Aorta (tissue), 5 donors: ENCODE measurements at regions not wholly inside any gene's neighbourhood (a gene's known extent, or its start where the extent isn't known, plus 50 kb on each side); places are given as distances from the start of the nearest gene placed in this dataset.
A peak's percentile ranks its signal among the peaks of the same experiment; 100 is the strongest.

Experiments
- ATAC-seq: fragments of 200-7000 bp; cut with Tn5 transposase; one replicate; pipeline ENCODE4 v1.9.1; 2022; ENCODE audit warnings: moderate library complexity; ENCODE audit not compliant: low FRiP score
- DNase-seq, 2 donors: peaks; one replicate each; pipeline ENCODE4 v3.0.0-alpha.2; 2020
- H3K27ac ChIP-seq, 2 donors: one replicate each; pipeline ENCODE4 v1.5.1; 2013; ENCODE audit warnings: low read length in 2 of 2, mild to moderate bottlenecking in 2 of 2, moderate library complexity in 2 of 2, control low read depth in 1 of 2, inconsistent platforms in 1 of 2, low read depth in 1 of 2
- H3K27me3 ChIP-seq, 2 donors: one replicate each; pipeline ENCODE4 v1.6.1; 2013; ENCODE audit warnings: control low read depth in 1 of 2, low read length in 1 of 2, mild to moderate bottlenecking in 1 of 2, moderate library complexity in 1 of 2; ENCODE audit not compliant: insufficient read depth in 2 of 2, control insufficient read depth in 1 of 2
- H3K36me3 ChIP-seq, 2 donors: one replicate each; pipeline ENCODE4 v1.6.1; 2013; ENCODE audit warnings: control low read depth in 1 of 2, low read length in 1 of 2, mild to moderate bottlenecking in 1 of 2; ENCODE audit not compliant: insufficient read depth in 2 of 2, control insufficient read depth in 1 of 2
- H3K4me1 ChIP-seq, 2 donors: one replicate each; pipeline ENCODE4 v1.6.1; 2013; ENCODE audit warnings: low read length in 2 of 2, control low read depth in 1 of 2, mild to moderate bottlenecking in 1 of 2, moderate library complexity in 1 of 2; ENCODE audit not compliant: insufficient read depth in 2 of 2, control insufficient read depth in 1 of 2
- H3K4me3 ChIP-seq, 2 donors: one replicate each; pipeline ENCODE4 v1.5.1; 2013; ENCODE audit warnings: low read length in 2 of 2, control low read depth in 1 of 2, mild to moderate bottlenecking in 1 of 2
- H3K9me3 ChIP-seq: one replicate; pipeline ENCODE4 v1.6.1; 2013; ENCODE audit warnings: mild to moderate bottlenecking, low read length; ENCODE audit not compliant: control insufficient read depth
- WGBS, 2 donors: extraction: QIAGEN DNeasy Blood & Tissue Kit; methylation state at CpG; one replicate each; pipeline ENCODE4 v1.1.7; 2013; 5-methylcytosine and 5-hydroxymethylcytosine counted together
- intact Hi-C, 2 donors: fragments of 100-400 bp; cut with DNase I; formaldehyde crosslinking; loops; one replicate each; pipeline versions ENCODE4 v1.14.2 to v1.15.0; 2022
- donor health status: healthy with polysubstance abuse.
- donor health status: Bipolar disorder and iron deficiency.
- donor health status: DM: no; HTN: no; CAD: no.
- donor health status: DM: no; HTN: no; CAD: no.
- donor health status: DM: yes; HTN: yes; CAD: no.

- DNase-seq: no peak
- no peak for ATAC-seq
- H3K4me3 ChIP-seq: no peak overlapping the region
- H3K9me3 ChIP-seq: no peaks in the 10 kb centered on the region
- intact Hi-C loops: no loop called here
- H3K27me3 ChIP-seq: no peaks in the 10 kb centered on the region
- H3K4me1 ChIP-seq: no peaks in the 10 kb centered on the region
- no peak overlapping the region for H3K27ac ChIP-seq
- WGBS, 2 donors: 62 to 69% methylated on average over 13 of the region's 13 CpGs
- H3K36me3 ChIP-seq: no peaks in the 10 kb centered on the region
These were observed 109.5 kb upstream of the JUN start for GRCh38 chr1:58893257-58893869.

GRCh38 chr1:58895082-58895481 is 111.2 kb upstream of the JUN start:
- Histone ChIP-seq H3K9me3 (no peaks in the 10 kb centered on the region), H3K36me3 (no peaks in the 10 kb centered on the region), H3K4me3 (no peak overlapping the region), H3K4me1 (no peaks in the 10 kb centered on the region), H3K27ac (no peak overlapping the region), H3K27me3 (no peaks in the 10 kb centered on the region)
- WGBS, 2 donors: 88% methylated on average over 2 of the region's 2 CpGs
- intact Hi-C loops: no loop called here
- ATAC-seq (no peak), DNase-seq (no peak)

GRCh38 chr1:58895559-58896145 is 111.8 kb upstream of the JUN start:
- Histone ChIP-seq H3K27ac (no peak overlapping the region), H3K4me3 (no peak overlapping the region), H3K27me3 (no peaks in the 10 kb centered on the region), H3K4me1 (no peaks in the 10 kb centered on the region), H3K36me3 (no peaks in the 10 kb centered on the region), H3K9me3 (no peaks in the 10 kb centered on the region)
- DNase-seq (no peak), ATAC-seq (peak; percentile 43)
- intact Hi-C loops: no loop called here
- 80 to 85% methylated on average over 5 of the region's 5 CpGs for WGBS, 2 donors

GRCh38 chr1:58896246-58897183 is 112.7 kb upstream of the JUN start:
- Histone ChIP-seq H3K4me1 (no peaks in the 10 kb centered on the region), H3K9me3 (no peaks in the 10 kb centered on the region), H3K27ac (peak overlapping the region in 1 of 2 donors; percentile 35), H3K27me3 (no peaks in the 10 kb centered on the region), H3K4me3 (no peak overlapping the region), H3K36me3 (no peaks in the 10 kb centered on the region)
- ATAC-seq: peak; percentile 71
- DNase-seq: peak in 1 of 2 donors; percentile 72
- 24 to 27% methylated on average over 8 of the region's 8 CpGs for WGBS, 2 donors
- intact Hi-C loops: no loop called here

- no peak overlapping the region for H3K27ac ChIP-seq
- H3K36me3 ChIP-seq: no peaks in the 10 kb centered on the region
- no peaks in the 10 kb centered on the region for H3K27me3 ChIP-seq
- no peaks in the 10 kb centered on the region for H3K9me3 ChIP-seq
- WGBS, 2 donors: 29 to 39% methylated on average over 10 of the region's 10 CpGs
- no peak overlapping the region for H3K4me3 ChIP-seq
- intact Hi-C loops: no loop called here
- no peak for ATAC-seq
- peak in 1 of 2 donors; percentile 71 for DNase-seq
- H3K4me1 ChIP-seq: no peaks in the 10 kb centered on the region
These were observed 115.1 kb upstream of the JUN start for GRCh38 chr1:58898739-58899586.

GRCh38 chr1:58899587-58900271 is 115.9 kb upstream of the JUN start:
- no peak for ATAC-seq
- intact Hi-C loops: loop anchor here (5.0 to 10.0 kb wide), 5 partner anchors 85 to 493 kb away; partner anchors contain the start of gene FGGY (in 1 of the 2)
- no peaks in the 10 kb centered on the region for H3K9me3 ChIP-seq
- no peak for DNase-seq
- no peaks in the 10 kb centered on the region for H3K4me1 ChIP-seq
- H3K27me3 ChIP-seq: no peaks in the 10 kb centered on the region
- WGBS, 2 donors: 87% methylated on average over 11 of the region's 11 CpGs
- no peak overlapping the region for H3K4me3 ChIP-seq
- H3K27ac ChIP-seq: no peak overlapping the region
- H3K36me3 ChIP-seq: no peaks in the 10 kb centered on the region

- DNase-seq: no peak
- no peak overlapping the region for H3K4me3 ChIP-seq
- 54 to 63% methylated on average over 3 of the region's 3 CpGs for WGBS, 2 donors
- no peak overlapping the region for H3K27ac ChIP-seq
- no peaks in the 10 kb centered on the region for H3K36me3 ChIP-seq
- no peaks in the 10 kb centered on the region for H3K4me1 ChIP-seq
- no peak for ATAC-seq
- intact Hi-C loops: loop anchor here (5.0 to 10.0 kb wide), 5 partner anchors 86 to 492 kb away; partner anchors contain the start of gene FGGY (in 1 of the 2)
- H3K27me3 ChIP-seq: no peaks in the 10 kb centered on the region
- no peaks in the 10 kb centered on the region for H3K9me3 ChIP-seq
These were observed 116.5 kb upstream of the JUN start for GRCh38 chr1:58900396-58900795.

- Histone ChIP-seq H3K9me3 (no peaks in the 10 kb centered on the region), H3K27me3 (no peaks in the 10 kb centered on the region), H3K4me3 (no peak overlapping the region), H3K36me3 (no peaks in the 10 kb centered on the region), H3K27ac (peak overlapping the region in 1 of 2 donors; percentile 9), H3K4me1 (no peaks in the 10 kb centered on the region)
- intact Hi-C loops: loop anchor here (5.0 to 10.0 kb wide), 5 partner anchors 86 to 491 kb away; partner anchors contain the start of gene FGGY (in 1 of the 2)
- 79 to 92% methylated on average over 1 of the region's 1 CpG for WGBS, 2 donors
- ATAC-seq (no peak), DNase-seq (no peak)
These were observed 117.2 kb upstream of the JUN start for GRCh38 chr1:58901008-58901407.
